SU-DHL-6 (cell line): ENCODE measurements at regions not wholly inside any gene's neighbourhood (a gene's known extent, or its start where the extent isn't known, plus 50 kb on each side); places are given as distances from the start of the nearest gene placed in this dataset.

Source experiments
- EZH2phosphoT487 ChIP-seq: fragments of 200-600 bp; sonication (generic), shearing (Covaris generic); conservative IDR thresholded peaks from 2 replicates; pipeline ENCODE4 v1.6.1; 2018; ENCODE audit warnings: mild to moderate bottlenecking, antibody characterized with exemption, low read length, moderate library complexity, mixed read lengths
- TF ChIP-seq, protein P1 (sequence below): fragments of 200-600 bp; sonication (generic); IDR thresholded peaks from one replicate; pipeline ENCODE4 v1.5.1; 2017; ENCODE audit warnings: antibody characterized with exemption, mild to moderate bottlenecking, low read length, moderate library complexity; ENCODE audit not compliant: insufficient read depth, poor library complexity, severe bottlenecking

DNA sequence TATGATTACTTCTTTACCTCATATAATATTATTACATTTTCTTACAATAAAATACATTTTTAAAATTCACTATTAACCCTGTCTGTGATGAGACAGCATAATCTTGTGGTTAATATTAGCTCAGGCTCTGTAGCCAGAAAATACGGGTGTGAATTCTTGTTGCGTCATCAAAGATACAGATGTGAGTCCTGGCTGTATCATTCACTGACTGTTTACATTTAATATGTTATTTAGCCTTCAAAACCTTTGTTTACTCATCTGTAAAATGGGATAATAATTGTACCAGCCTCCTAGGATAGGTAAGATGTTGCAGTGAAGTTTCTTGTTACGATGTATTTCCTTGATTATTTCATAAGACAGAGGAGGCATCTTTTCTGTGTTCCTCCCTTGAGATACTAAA is 184.7 kb upstream of the PRPS1L1 start:
- TF ChIP-seq, protein P1, sequence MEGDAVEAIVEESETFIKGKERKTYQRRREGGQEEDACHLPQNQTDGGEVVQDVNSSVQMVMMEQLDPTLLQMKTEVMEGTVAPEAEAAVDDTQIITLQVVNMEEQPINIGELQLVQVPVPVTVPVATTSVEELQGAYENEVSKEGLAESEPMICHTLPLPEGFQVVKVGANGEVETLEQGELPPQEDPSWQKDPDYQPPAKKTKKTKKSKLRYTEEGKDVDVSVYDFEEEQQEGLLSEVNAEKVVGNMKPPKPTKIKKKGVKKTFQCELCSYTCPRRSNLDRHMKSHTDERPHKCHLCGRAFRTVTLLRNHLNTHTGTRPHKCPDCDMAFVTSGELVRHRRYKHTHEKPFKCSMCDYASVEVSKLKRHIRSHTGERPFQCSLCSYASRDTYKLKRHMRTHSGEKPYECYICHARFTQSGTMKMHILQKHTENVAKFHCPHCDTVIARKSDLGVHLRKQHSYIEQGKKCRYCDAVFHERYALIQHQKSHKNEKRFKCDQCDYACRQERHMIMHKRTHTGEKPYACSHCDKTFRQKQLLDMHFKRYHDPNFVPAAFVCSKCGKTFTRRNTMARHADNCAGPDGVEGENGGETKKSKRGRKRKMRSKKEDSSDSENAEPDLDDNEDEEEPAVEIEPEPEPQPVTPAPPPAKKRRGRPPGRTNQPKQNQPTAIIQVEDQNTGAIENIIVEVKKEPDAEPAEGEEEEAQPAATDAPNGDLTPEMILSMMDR, result no peak
- TF ChIP-seq EZH2phosphoT487, result no peak
